Activated CD4-positive, alpha-beta T cell treated with anti-CD3 and anti-CD28 coated beads, Interleukin-2, amount 10 ng/mL, durations not matched to agents 24 days and 14 days (primary cell): ENCODE measurements at regions not wholly inside any gene's neighbourhood (a gene's known extent, or its start where the extent isn't known, plus 50 kb on each side); places are given as distances from the start of the nearest gene placed in this dataset.

ENCODE experiments used
- DNase-seq: peaks from one replicate; pipeline ENCODE4 v3.0.0; 2022
- H3K27ac Mint-ChIP-seq: one replicate; pipeline ENCODE4 v1.8.0; 2022; ENCODE audit warnings: mild to moderate bottlenecking, mixed read lengths
- H3K27me3 Mint-ChIP-seq: one replicate; pipeline ENCODE4 v1.8.0; 2022; ENCODE audit warnings: mixed read lengths
- H3K36me3 Mint-ChIP-seq: one replicate; pipeline ENCODE4 v1.8.0; 2022; ENCODE audit warnings: low read depth, mild to moderate bottlenecking, mixed read lengths
- H3K4me1 Mint-ChIP-seq: one replicate; pipeline ENCODE4 v1.8.0; 2021; ENCODE audit warnings: mixed read lengths
- H3K4me3 Mint-ChIP-seq: one replicate; pipeline ENCODE4 v1.8.0; 2022; ENCODE audit warnings: mild to moderate bottlenecking, moderate library complexity, mixed read lengths
- H3K9me3 Mint-ChIP-seq: one replicate; pipeline ENCODE4 v1.8.0; 2021; ENCODE audit warnings: mixed read lengths
- intact Hi-C: fragments of 100-400 bp; cut with micrococcal nuclease; formaldehyde crosslinking; loops from one replicate; pipeline ENCODE4 v1.15.1; 2023

GRCh38 chr1:81563632-81564031 lies 237.1 kb upstream of the ADGRL2 start:
- Mint-ChIP-seq H3K36me3 (no peaks in the 10 kb centered on the region), H3K9me3 (no peaks in the 10 kb centered on the region), H3K27me3 (no peaks in the 10 kb centered on the region), H3K27ac (no peak overlapping the region), H3K4me3 (no peak overlapping the region), H3K4me1 (no peaks in the 10 kb centered on the region)
- intact Hi-C loops, result no loop called here
- no peak for DNase-seq

- no peaks in the 10 kb centered on the region for H3K9me3 Mint-ChIP-seq
- no peak overlapping the region for H3K27ac Mint-ChIP-seq
- no peak overlapping the region for H3K4me3 Mint-ChIP-seq
- H3K36me3 Mint-ChIP-seq, result no peaks in the 10 kb centered on the region
- intact Hi-C loops, result no loop called here
- no peak for DNase-seq
- no peaks in the 10 kb centered on the region for H3K4me1 Mint-ChIP-seq
- H3K27me3 Mint-ChIP-seq, result no peaks in the 10 kb centered on the region
Observed at GRCh38 chr1:81562934-81563333, 237.8 kb upstream of the ADGRL2 start.

GRCh38 chr1:81560629-81561028 lies 240.1 kb upstream of the ADGRL2 start:
- no peaks in the 10 kb centered on the region for H3K4me1 Mint-ChIP-seq
- no peak overlapping the region for H3K27ac Mint-ChIP-seq
- intact Hi-C loops, result no loop called here
- no peaks in the 10 kb centered on the region for H3K9me3 Mint-ChIP-seq
- H3K27me3 Mint-ChIP-seq, result no peaks in the 10 kb centered on the region
- H3K4me3 Mint-ChIP-seq, result no peak overlapping the region
- no peak for DNase-seq
- H3K36me3 Mint-ChIP-seq, result no peaks in the 10 kb centered on the region

DNA sequence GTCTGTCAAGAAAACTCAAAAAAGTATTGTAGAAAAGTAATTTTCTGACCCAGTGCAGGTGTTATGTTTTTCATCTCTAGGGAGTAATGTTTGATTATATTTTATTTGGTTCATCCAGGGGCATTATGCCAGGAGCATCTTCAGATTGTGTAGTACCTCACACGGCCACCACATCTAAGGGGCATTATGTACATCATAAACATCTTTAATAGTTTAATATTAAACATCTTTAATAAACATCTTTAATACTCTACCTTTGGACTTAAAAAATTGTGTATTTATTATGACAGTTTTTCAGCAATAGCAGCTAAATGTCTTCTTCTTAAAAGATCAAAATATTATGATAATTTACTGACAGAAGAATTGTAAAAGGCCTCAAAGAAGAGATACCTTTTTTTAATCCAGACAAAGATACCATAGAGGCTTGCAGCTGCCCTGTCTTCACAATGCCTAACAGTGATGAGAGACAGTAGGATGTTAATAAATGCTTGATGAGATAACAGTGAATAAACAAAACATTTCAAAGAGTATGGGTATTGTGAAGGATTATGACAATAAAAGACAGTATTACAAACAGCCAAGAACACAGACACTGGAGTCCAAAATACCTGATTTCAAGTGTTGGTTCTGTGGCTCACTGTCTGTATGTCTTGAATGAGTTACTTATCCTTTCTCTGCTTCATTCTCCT lies 240.9 kb upstream of the ADGRL2 start:
- DNase-seq, result no peak
- H3K9me3 Mint-ChIP-seq, result no peaks in the 10 kb centered on the region
- no peak overlapping the region for H3K27ac Mint-ChIP-seq
- H3K27me3 Mint-ChIP-seq, result no peaks in the 10 kb centered on the region
- no peaks in the 10 kb centered on the region for H3K36me3 Mint-ChIP-seq
- intact Hi-C loops, result no loop called here
- no peaks in the 10 kb centered on the region for H3K4me1 Mint-ChIP-seq
- no peak overlapping the region for H3K4me3 Mint-ChIP-seq

- DNase-seq, result no peak
- H3K36me3 Mint-ChIP-seq, result no peaks in the 10 kb centered on the region
Observed at GRCh38 chr1:81558291-81559076, 242.2 kb upstream of the ADGRL2 start.

GRCh38 chr1:81556968-81557367 lies 243.8 kb upstream of the ADGRL2 start:
- H3K36me3 Mint-ChIP-seq, result no peaks in the 10 kb centered on the region
- H3K4me1 Mint-ChIP-seq, result no peaks in the 10 kb centered on the region
- no peaks in the 10 kb centered on the region for H3K27me3 Mint-ChIP-seq
- DNase-seq, result no peak
- intact Hi-C loops, result no loop called here
- no peak overlapping the region for H3K27ac Mint-ChIP-seq
- H3K9me3 Mint-ChIP-seq, result no peaks in the 10 kb centered on the region
- no peak overlapping the region for H3K4me3 Mint-ChIP-seq

More at GRCh38 chr1:81558291-81559076, 242.2 kb upstream of the ADGRL2 start:
- intact Hi-C loops, result no loop called here
- no peaks in the 10 kb centered on the region for H3K27me3 Mint-ChIP-seq
- no peak overlapping the region for H3K27ac Mint-ChIP-seq
- no peaks in the 10 kb centered on the region for H3K4me1 Mint-ChIP-seq
- H3K4me3 Mint-ChIP-seq, result no peak overlapping the region
- H3K9me3 Mint-ChIP-seq, result no peaks in the 10 kb centered on the region

DNA sequence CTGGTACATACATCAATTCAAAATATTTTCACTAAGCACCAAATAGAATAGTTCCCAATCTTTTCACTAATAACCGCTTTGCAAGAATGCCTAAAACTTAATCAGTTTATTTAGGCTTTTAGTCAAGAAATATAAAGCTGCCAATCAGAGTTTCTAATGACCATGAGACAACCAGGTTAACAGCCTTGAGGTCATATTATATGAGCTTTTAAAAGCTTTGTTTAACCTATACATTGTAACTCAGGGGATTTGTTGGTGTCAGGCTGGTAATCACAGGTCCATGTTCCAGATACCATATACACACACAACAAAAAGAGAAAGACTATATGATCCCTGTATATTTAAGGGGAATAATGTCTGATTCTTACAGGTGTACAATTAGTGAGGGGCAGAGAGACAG lies 246.2 kb upstream of the ADGRL2 start:
- no peak for DNase-seq

DNA sequence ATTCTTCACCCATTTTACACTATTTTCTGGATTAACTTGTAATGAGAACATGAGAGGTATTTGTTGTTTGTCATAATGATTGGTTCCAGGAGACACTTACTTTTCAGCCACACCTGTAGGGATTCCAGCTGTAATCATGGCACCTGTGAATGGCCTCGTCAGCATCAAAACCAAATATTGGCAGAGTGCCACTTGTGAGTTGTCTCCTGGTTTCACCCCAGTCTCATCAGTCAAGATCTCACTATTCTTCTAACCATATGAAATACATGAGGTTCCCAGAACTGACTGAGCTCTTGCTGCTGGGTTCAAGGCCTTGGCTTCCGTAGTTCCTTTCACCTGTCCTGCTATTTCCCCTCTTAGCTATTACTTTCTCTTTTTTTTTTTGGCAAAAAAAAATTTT lies 246.6 kb upstream of the ADGRL2 start:
- Mint-ChIP-seq H3K9me3 (no peaks in the 10 kb centered on the region), H3K27ac (no peak overlapping the region), H3K36me3 (no peaks in the 10 kb centered on the region), H3K27me3 (no peaks in the 10 kb centered on the region), H3K4me1 (peaks cover under 1% of the 10 kb centered on the region), H3K4me3 (no peak overlapping the region)
- DNase-seq, result no peak
- intact Hi-C loops, result no loop called here

More for the DNA sequence above, 246.2 kb upstream of the ADGRL2 start:
- H3K27ac Mint-ChIP-seq, result no peak overlapping the region
- no peaks in the 10 kb centered on the region for H3K4me1 Mint-ChIP-seq
- H3K9me3 Mint-ChIP-seq, result no peaks in the 10 kb centered on the region
- no peak overlapping the region for H3K4me3 Mint-ChIP-seq
- intact Hi-C loops, result no loop called here
- H3K27me3 Mint-ChIP-seq, result no peaks in the 10 kb centered on the region
- no peaks in the 10 kb centered on the region for H3K36me3 Mint-ChIP-seq

DNA sequence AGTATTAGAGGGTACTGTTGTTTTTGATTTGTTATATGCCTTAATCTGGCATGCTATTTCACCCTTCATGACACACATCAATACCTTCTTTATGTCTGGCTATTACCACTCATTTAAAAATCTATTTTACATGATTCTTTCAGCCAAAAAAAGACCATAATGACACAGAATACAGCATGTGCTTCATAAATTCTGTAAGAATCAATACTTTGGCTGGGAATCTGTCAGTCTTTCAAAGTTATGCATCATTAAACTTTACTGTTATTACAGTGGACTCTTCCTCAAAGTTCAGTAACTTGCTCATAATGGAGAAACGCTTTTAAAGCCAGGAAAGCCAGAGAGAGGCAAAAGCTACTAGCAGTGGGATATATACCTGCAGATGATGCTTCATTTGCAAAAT lies 247.2 kb upstream of the ADGRL2 start:
- no peak for DNase-seq
- Mint-ChIP-seq H3K9me3 (no peaks in the 10 kb centered on the region), H3K27me3 (no peaks in the 10 kb centered on the region), H3K36me3 (no peaks in the 10 kb centered on the region), H3K4me3 (no peak overlapping the region), H3K4me1 (peaks cover 2% of the 10 kb centered on the region), H3K27ac (no peak overlapping the region)
- intact Hi-C loops, result no loop called here

GRCh38 chr1:81551946-81552345 lies 248.8 kb upstream of the ADGRL2 start:
- Mint-ChIP-seq H3K27ac (no peak overlapping the region), H3K4me3 (no peak overlapping the region), H3K4me1 (peaks cover 4% of the 10 kb centered on the region), H3K9me3 (no peaks in the 10 kb centered on the region), H3K36me3 (no peaks in the 10 kb centered on the region), H3K27me3 (no peaks in the 10 kb centered on the region)
- no peak for DNase-seq
- intact Hi-C loops, result no loop called here

- Mint-ChIP-seq H3K4me1 (peaks cover 4% of the 10 kb centered on the region), H3K27me3 (no peaks in the 10 kb centered on the region), H3K36me3 (no peaks in the 10 kb centered on the region), H3K4me3 (no peak overlapping the region), H3K27ac (no peak overlapping the region), H3K9me3 (no peaks in the 10 kb centered on the region)
- intact Hi-C loops, result no loop called here
- no peak for DNase-seq
Observed at GRCh38 chr1:81550753-81551152, 250.0 kb upstream of the ADGRL2 start.

- H3K27me3 Mint-ChIP-seq, result no peaks in the 10 kb centered on the region
- no peaks in the 10 kb centered on the region for H3K9me3 Mint-ChIP-seq
- H3K36me3 Mint-ChIP-seq, result no peaks in the 10 kb centered on the region
- H3K27ac Mint-ChIP-seq, result no peak overlapping the region
- intact Hi-C loops, result no loop called here
- H3K4me3 Mint-ChIP-seq, result no peak overlapping the region
- no peak for DNase-seq
- H3K4me1 Mint-ChIP-seq, result peaks cover 4% of the 10 kb centered on the region
Observed at GRCh38 chr1:81549588-81550127, 251.1 kb upstream of the ADGRL2 start.

DNA sequence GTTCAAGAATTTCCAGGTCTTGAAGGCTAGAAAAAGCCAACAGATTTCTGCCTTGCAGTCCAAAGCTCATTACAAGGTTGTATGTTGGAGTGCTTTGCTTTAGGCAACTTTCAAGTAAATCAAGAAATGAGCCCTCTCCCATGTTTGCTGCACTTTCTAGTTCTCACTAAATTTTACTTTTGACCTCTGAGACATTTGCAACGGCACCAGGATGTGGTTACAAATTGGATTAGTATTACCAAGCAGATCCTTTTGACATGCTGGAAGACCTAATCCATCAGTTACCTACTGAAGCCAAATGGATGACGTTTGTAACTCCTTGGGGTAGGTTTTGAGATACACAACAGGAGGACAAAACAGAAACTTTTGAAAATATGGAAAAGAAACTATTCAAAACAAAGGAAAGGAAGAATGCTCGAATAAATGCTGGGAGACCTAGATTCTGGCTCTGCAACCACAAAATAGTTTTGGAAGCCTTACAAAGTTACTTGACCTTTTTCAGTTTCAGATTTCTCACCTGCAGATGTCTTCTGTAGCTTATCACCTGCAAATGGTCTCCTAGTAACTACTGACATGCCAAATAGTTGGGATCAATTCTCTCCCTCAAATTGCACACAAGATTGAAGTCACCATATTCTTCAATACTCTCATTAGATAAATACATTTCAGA lies 251.7 kb upstream of the ADGRL2 start:
- Mint-ChIP-seq H3K27ac (no peak overlapping the region), H3K9me3 (no peaks in the 10 kb centered on the region), H3K4me1 (peaks cover 4% of the 10 kb centered on the region), H3K36me3 (no peaks in the 10 kb centered on the region), H3K27me3 (no peaks in the 10 kb centered on the region), H3K4me3 (no peak overlapping the region)
- intact Hi-C loops, result no loop called here
- DNase-seq, result no peak

DNA sequence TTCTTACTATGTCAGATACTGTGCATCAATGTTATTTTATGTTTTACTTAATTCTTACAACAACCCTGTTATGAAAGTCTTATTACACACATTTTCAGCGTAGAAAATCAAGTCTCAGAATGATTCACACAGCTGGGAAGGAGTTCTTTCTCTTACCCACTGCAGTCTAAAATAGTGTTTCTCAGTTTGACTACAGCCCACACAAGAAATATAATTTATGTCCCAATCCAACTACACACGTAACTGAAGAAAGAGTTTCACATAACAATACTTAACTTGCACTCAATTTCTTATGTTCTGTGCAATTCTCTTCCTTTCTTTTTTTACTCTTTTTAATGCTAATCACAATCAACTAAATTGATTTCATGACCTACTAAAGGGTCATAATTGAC lies 252.8 kb upstream of the ADGRL2 start:
- DNase-seq, result no peak

More for the DNA sequence above, 252.8 kb upstream of the ADGRL2 start:
- Mint-ChIP-seq H3K4me1 (peaks cover 4% of the 10 kb centered on the region), H3K36me3 (no peaks in the 10 kb centered on the region), H3K27me3 (no peaks in the 10 kb centered on the region), H3K4me3 (no peak overlapping the region), H3K9me3 (no peaks in the 10 kb centered on the region), H3K27ac (no peak overlapping the region)
- intact Hi-C loops, result no loop called here
